Ascending aorta (tissue), 2 donors: ENCODE measurements at regions not wholly inside any gene's neighbourhood (a gene's known extent, or its start where the extent isn't known, plus 50 kb on each side); places are given as distances from the start of the nearest gene placed in this dataset.

Experiments
- DNase-seq, 2 donors: peaks; one replicate each; pipeline ENCODE4 v3.0.0-alpha.2; 2019; ENCODE audit warnings: low spot score in 2 of 2
- H3K27ac ChIP-seq, 2 donors: fragments of 200-600 bp; sonication (generic); one replicate each; pipeline ENCODE4 v1.5.1; 2016 to 2017; ENCODE audit warnings: mild to moderate bottlenecking in 1 of 2
- H3K27me3 ChIP-seq: fragments of 200-600 bp; sonication (generic); one replicate; pipeline ENCODE4 v1.5.1; 2017
- H3K36me3 ChIP-seq, 2 donors: fragments of 200-600 bp; sonication (generic); one replicate each; pipeline ENCODE4 v1.5.1; 2016
- H3K4me1 ChIP-seq, 2 donors: fragments of 200-600 bp; sonication (generic); one replicate each; pipeline ENCODE4 v1.5.1; 2016 to 2017; ENCODE audit warnings: mild to moderate bottlenecking in 1 of 2
- H3K4me3 ChIP-seq, 2 donors: fragments of 200-600 bp; sonication (generic); one replicate each; pipeline ENCODE4 v1.5.1; 2016 to 2017; ENCODE audit warnings: mild to moderate bottlenecking in 1 of 2
- H3K9me3 ChIP-seq, 2 donors: fragments of 200-600 bp; sonication (generic); one replicate each; pipeline ENCODE4 v1.5.1; 2016
- CTCF ChIP-seq, 3 experiments: fragments of 200-600 bp in 2 of 3; fragments of 450-650 bp in 1 of 3; sonication (generic) in 2 of 3; IDR thresholded peaks; one replicate each; pipeline ENCODE4 v1.5.1; 2016 to 2019; ENCODE audit warnings: antibody characterized with exemption in 3 of 3, mild to moderate bottlenecking in 1 of 3, moderate library complexity in 1 of 3
- intact Hi-C: fragments of 100-400 bp; cut with DNase I; formaldehyde crosslinking; loops from one replicate; pipeline ENCODE4 v1.15.1; 2023

GRCh38 chr3:193787496-193787870 lies 194.5 kb downstream of the OPA1 start:
- Histone ChIP-seq H3K4me3 (no peak overlapping the region), H3K27me3 (no peaks in the 10 kb centered on the region), H3K9me3 (no peaks in the 10 kb centered on the region), H3K27ac (no peak overlapping the region), H3K36me3 (no peaks in the 10 kb centered on the region), H3K4me1 (no peaks in the 10 kb centered on the region)
- peak in 1 of 2 donors; percentile 38 for DNase-seq
- intact Hi-C loops = no loop called here
- no peak for TF ChIP-seq CTCF (IDR thresholded peaks at IDR 0.05)

- Histone ChIP-seq H3K27ac (no peak overlapping the region), H3K36me3 (no peaks in the 10 kb centered on the region), H3K9me3 (no peaks in the 10 kb centered on the region), H3K4me1 (no peaks in the 10 kb centered on the region), H3K4me3 (no peak overlapping the region), H3K27me3 (no peaks in the 10 kb centered on the region)
- DNase-seq = peak in 1 of 2 donors; percentile 63
- intact Hi-C loops = loop anchor here (2.0 kb wide), 1 partner anchor 526 kb away; no protein-coding TSS in a partner anchor
- peak; percentile 43 to 70 (median 52) for TF ChIP-seq CTCF (IDR thresholded peaks at IDR 0.05)
Measured at GRCh38 chr3:193788189-193788991, 195.4 kb downstream of the OPA1 start.

- no peaks in the 10 kb centered on the region for H3K9me3 ChIP-seq
- H3K27ac ChIP-seq = no peak overlapping the region
- H3K27me3 ChIP-seq = no peaks in the 10 kb centered on the region
- intact Hi-C loops = loop anchor here (2.0 kb wide), 1 partner anchor 525 kb away; no protein-coding TSS in a partner anchor
- H3K4me1 ChIP-seq = no peaks in the 10 kb centered on the region
- no peak for DNase-seq
- H3K36me3 ChIP-seq = no peaks in the 10 kb centered on the region
- no peak overlapping the region for H3K4me3 ChIP-seq
- no peak for TF ChIP-seq CTCF (IDR thresholded peaks at IDR 0.05)
Measured at GRCh38 chr3:193789455-193789854, 196.4 kb downstream of the OPA1 start.

GRCh38 chr3:193790086-193790990 lies 197.3 kb downstream of the OPA1 start:
- Histone ChIP-seq H3K4me3 (no peak overlapping the region), H3K27me3 (no peaks in the 10 kb centered on the region), H3K4me1 (no peaks in the 10 kb centered on the region), H3K36me3 (no peaks in the 10 kb centered on the region), H3K9me3 (no peaks in the 10 kb centered on the region), H3K27ac (no peak overlapping the region)
- intact Hi-C loops = no loop called here
- no peak for DNase-seq
- no peak for TF ChIP-seq CTCF (IDR thresholded peaks at IDR 0.05)

GRCh38 chr3:193791041-193792032 lies 198.3 kb downstream of the OPA1 start:
- Histone ChIP-seq H3K36me3 (no peaks in the 10 kb centered on the region), H3K4me3 (no peak overlapping the region), H3K27me3 (no peaks in the 10 kb centered on the region), H3K4me1 (no peaks in the 10 kb centered on the region), H3K9me3 (no peaks in the 10 kb centered on the region), H3K27ac (no peak overlapping the region)
- TF ChIP-seq CTCF (IDR thresholded peaks at IDR 0.05) = no peak
- intact Hi-C loops = no loop called here
- DNase-seq = no peak
